ENCODE measurements at regions not wholly inside any gene's neighbourhood (a gene's known extent, or its start where the extent isn't known, plus 50 kb on each side); places are given as distances from the start of the nearest gene placed in this dataset.

DNA sequence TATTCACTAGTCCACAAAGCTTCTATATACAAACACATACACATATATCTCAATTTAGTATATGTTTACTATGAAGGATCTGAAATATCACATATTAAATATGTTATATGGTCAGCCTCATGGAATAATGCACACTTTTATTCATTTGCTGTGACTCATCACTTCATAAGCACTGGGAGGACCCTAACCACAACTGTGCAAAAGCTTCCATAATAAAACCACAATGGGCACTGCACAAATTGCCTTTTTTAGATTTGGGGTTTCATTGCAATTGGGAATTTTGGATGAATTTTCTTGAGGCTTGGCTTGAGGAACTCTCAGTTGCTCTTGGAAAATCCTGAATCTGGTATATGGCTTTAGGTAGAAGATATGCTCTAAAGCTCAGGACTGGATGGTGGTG is 399.4 kb downstream of the C12orf75 start:
- DNase-seq (ENCODE audit: low read depth): no peak
- H3K4me3 ChIP-seq (ENCODE audit: low read length): no peak overlapping the region
- no peak for TF ChIP-seq CTCF (conservative IDR thresholded peaks at IDR 0.05; ENCODE audit: low read length)

- TF ChIP-seq CTCF (conservative IDR thresholded peaks at IDR 0.05; ENCODE audit: low read length): no peak
- no peak overlapping the region for H3K4me3 ChIP-seq (ENCODE audit: low read length)
- no peak for DNase-seq (ENCODE audit: low read depth)
These were observed 403.1 kb downstream of the C12orf75 start for GRCh38 chr12:105733579-105733978.

- no peak for TF ChIP-seq CTCF (conservative IDR thresholded peaks at IDR 0.05; ENCODE audit: low read length)
- H3K4me3 ChIP-seq (ENCODE audit: low read length): no peak overlapping the region
- no peak for DNase-seq (ENCODE audit: low read depth)
These were observed 402.3 kb downstream of the NUAK1 start for GRCh38 chr12:105736498-105736897.

DNA sequence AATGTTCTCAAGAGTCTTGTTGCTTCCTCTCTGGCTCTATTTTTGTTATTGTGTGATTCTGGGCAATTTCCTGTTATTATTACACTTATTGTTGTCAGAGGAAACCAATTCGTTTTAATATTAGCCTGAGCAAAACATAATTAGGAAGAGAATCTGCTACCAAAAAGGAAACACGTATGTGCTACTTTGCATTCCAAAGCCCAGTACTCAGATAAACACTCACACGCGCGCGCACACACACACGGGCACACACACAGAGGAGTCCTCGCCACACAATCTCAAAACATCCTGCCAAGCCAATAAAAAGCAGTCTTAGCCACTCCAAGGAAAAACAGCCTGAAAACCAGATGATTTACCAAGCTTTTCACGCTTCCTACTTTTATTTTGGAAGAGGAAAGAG is 400.7 kb downstream of the NUAK1 start:
- peak; percentile 54 for DNase-seq (ENCODE audit: low read depth)
- no peak overlapping the region for H3K4me3 ChIP-seq (ENCODE audit: low read length)
- no peak for TF ChIP-seq CTCF (conservative IDR thresholded peaks at IDR 0.05; ENCODE audit: low read length)

DNA sequence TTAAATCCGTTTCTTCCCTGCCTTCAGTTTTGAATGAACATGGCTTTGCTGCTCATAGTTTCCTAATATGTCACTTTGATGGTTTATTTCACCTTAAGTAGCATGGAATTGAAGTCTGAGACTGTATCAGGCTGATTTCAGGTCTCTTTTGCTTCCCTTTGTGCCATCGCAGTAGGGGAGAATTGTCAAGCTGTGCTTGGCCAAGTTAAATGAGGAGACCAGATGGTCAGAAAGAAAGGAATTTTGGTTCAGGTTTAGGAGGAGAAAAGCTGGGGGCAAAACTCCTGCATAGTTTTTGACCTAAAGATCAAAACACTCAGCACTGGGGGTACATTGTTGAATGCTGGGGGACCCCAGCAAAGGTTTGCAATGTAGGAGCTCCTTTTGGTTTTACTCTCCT is 398.4 kb downstream of the NUAK1 start:
- TF ChIP-seq CTCF (conservative IDR thresholded peaks at IDR 0.05; ENCODE audit: low read length): no peak
- H3K4me3 ChIP-seq (ENCODE audit: low read length): no peak overlapping the region
- no peak for DNase-seq (ENCODE audit: low read depth)

- peak; percentile 84 for DNase-seq (ENCODE audit: low read depth)
- H3K4me3 ChIP-seq (ENCODE audit: low read length): no peak overlapping the region
- TF ChIP-seq CTCF (conservative IDR thresholded peaks at IDR 0.05; ENCODE audit: low read length): no peak
These were observed 397.6 kb downstream of the NUAK1 start for GRCh38 chr12:105740970-105741725.

DNA sequence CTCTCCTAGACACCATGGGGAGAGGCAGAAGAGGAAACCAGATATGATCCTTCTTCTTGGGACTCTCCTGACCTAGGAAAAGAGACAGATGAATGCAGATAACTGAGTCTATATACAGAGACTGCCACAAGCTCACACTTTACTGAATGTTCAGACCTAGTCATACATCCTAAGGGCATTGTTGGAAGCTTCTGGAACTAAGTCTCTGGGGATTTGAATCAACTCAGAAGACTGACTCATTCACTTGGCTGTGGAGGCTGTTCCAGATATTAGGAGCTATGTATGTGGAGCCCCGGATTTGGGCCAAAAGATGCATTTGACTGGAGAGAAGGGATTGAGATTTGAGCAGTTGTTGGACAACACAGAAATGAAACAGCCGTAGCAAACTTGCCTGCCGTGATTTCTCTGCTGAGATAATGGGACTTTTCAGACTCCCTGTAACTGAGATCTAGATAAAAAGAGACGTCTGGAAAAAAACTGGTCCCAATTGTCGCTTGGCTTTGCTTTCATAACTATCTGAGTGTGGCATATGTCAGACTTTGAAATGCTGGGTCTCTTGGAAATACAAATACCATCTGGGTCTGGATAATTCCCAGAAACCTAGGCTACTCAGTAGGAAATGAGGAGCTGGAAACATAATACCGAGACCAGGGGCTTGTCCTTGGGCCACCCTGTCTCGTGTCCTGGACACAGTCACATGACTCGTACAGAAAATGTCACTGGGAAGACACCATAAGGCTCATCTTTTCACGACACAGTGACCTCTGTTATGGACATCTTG is 396.8 kb downstream of the NUAK1 start:
- DNase-seq (ENCODE audit: low read depth): peak; percentile 96
- peak overlapping the region; percentile 14; the same call in 1 of the 2 replicates for H3K4me3 ChIP-seq (ENCODE audit: low read length)
- TF ChIP-seq CTCF (conservative IDR thresholded peaks at IDR 0.05; ENCODE audit: low read length): no peak

All from AG10803 (cell line).